ENCODE measurements at regions not wholly inside any gene's neighbourhood (a gene's known extent, or its start where the extent isn't known, plus 50 kb on each side); places are given as distances from the start of the nearest gene placed in this dataset.

DNA sequence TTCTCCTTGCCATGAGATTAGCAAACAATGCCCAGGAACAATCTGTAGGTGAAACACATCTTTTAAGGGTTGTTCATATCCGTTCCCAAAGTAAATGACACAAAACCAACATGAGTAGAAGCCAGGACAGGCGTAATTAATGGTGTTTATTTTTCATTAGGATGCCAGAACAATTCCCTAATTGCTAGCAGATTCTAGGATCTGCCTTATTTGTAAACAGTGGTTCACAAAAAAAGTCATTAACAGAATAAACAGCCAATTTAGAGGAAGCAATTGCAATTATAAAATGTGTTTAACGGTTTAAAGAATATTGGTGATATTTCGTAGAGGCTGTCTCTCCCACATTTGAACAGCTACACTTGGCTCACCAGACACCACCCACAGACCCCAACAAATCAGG, 250.6 kb upstream of the GPR26 start:
- intact Hi-C loops (cut with DNase I): no loop called here
- no peaks in the 10 kb centered on the region for H3K4me1 ChIP-seq
- H3K27ac ChIP-seq: no peak overlapping the region
- no peak overlapping the region for H3K4me3 ChIP-seq
- no peaks in the 10 kb centered on the region for H3K9me3 ChIP-seq
- no peak for TF ChIP-seq POLR2A (IDR thresholded peaks at IDR 0.05)
- no peak for TF ChIP-seq CTCF (IDR thresholded peaks at IDR 0.05)
- H3K36me3 ChIP-seq: no peaks in the 10 kb centered on the region
- DNase-seq: no peak
- peaks cover 0 to 17% (median 0%) of the 10 kb centered on the region in 4 donors for H3K27me3 ChIP-seq
- 68 to 72% methylated on average over 4 of the region's 4 CpGs for WGBS, 2 donors

- H3K27me3 ChIP-seq: peaks cover 0 to 17% (median 0%) of the 10 kb centered on the region in 4 donors
- intact Hi-C loops (cut with DNase I): no loop called here
- H3K36me3 ChIP-seq: no peaks in the 10 kb centered on the region
- WGBS, 2 donors: 63 to 68% methylated on average over 2 of the region's 2 CpGs
- H3K9me3 ChIP-seq: no peaks in the 10 kb centered on the region
- DNase-seq: no peak
- no peak overlapping the region for H3K4me3 ChIP-seq
- TF ChIP-seq POLR2A (IDR thresholded peaks at IDR 0.05): no peak
- no peak for TF ChIP-seq CTCF (IDR thresholded peaks at IDR 0.05)
- H3K4me1 ChIP-seq: no peaks in the 10 kb centered on the region
- no peak overlapping the region for H3K27ac ChIP-seq
Observed at GRCh38 chr10:123417414-123417813, 248.7 kb upstream of the GPR26 start.

- Histone ChIP-seq H3K36me3 (no peaks in the 10 kb centered on the region), H3K4me3 (no peak overlapping the region), H3K27ac (no peak overlapping the region), H3K4me1 (no peaks in the 10 kb centered on the region), H3K9me3 (no peaks in the 10 kb centered on the region), H3K27me3 (peaks cover 0 to 35% (median 0%) of the 10 kb centered on the region in 4 donors)
- no peak for TF ChIP-seq CTCF (IDR thresholded peaks at IDR 0.05)
- no peak for TF ChIP-seq POLR2A (IDR thresholded peaks at IDR 0.05)
- intact Hi-C loops (cut with DNase I): no loop called here
- no peak for DNase-seq
- 83 to 100% methylated on average over 1 to 2 of the region's 2 CpGs for WGBS, 2 donors
Observed at GRCh38 chr10:123421461-123421860, 244.7 kb upstream of the GPR26 start.

DNA sequence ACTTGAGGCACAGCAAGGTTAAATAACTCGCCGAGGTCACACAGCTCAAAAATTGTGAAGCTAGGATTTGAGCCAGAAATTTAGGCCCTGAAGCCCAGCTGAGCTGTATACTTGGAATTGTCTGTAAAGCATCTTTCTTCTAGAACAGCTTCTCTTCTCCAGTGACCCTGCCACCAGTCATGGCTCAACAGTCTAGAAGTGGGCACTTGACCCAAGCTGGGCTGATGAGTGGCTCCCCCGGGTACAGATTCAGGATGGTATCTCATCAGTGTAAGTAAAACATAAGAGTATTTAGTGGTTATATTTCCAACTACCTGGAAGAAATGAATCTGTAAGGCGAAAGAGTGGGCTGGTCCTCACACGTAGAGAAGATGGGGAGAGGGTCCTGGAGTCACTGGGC, 243.9 kb upstream of the GPR26 start:
- intact Hi-C loops (cut with DNase I): no loop called here

DNA sequence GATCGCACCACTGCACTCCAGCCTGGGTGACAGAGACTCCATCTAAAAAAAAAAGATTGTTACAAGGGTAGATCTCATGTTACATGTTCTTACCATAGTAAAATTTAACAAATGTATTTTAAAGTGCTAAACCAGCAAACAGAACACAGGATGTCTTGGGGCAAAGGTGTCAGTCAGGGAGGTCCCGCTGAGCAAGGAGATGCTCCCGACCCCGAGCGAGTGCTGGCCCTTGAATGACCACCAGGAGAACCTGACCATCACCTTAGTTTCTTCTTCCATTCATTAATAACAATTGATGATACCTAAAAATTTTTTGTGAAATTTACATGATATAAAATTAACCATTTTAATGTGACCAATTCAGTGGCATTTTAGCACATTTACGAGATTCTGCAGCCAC, 241.6 kb upstream of the GPR26 start:
- Histone ChIP-seq H3K36me3 (no peaks in the 10 kb centered on the region), H3K9me3 (no peaks in the 10 kb centered on the region), H3K4me1 (no peaks in the 10 kb centered on the region), H3K4me3 (no peak overlapping the region), H3K27me3 (peaks cover 0 to 52% (median 2%) of the 10 kb centered on the region in 4 donors), H3K27ac (no peak overlapping the region)
- 86% methylated on average over 6 of the region's 6 CpGs for WGBS, 2 donors
- no peak for TF ChIP-seq CTCF (IDR thresholded peaks at IDR 0.05)
- TF ChIP-seq POLR2A (IDR thresholded peaks at IDR 0.05): no peak
- no peak for DNase-seq
- intact Hi-C loops (cut with DNase I): no loop called here

More for the DNA sequence above, 243.9 kb upstream of the GPR26 start:
- Histone ChIP-seq H3K9me3 (no peaks in the 10 kb centered on the region), H3K4me1 (no peaks in the 10 kb centered on the region), H3K27ac (no peak overlapping the region), H3K27me3 (peaks cover 0 to 34% (median 0%) of the 10 kb centered on the region in 4 donors), H3K36me3 (no peaks in the 10 kb centered on the region), H3K4me3 (no peak overlapping the region)
- 77 to 83% methylated on average over 5 of the region's 5 CpGs for WGBS, 2 donors
- no peak for TF ChIP-seq POLR2A (IDR thresholded peaks at IDR 0.05)
- TF ChIP-seq CTCF (IDR thresholded peaks at IDR 0.05): no peak
- no peak for DNase-seq

Measured in esophagus squamous epithelium (tissue), 5 donors.